CD4-positive, alpha-beta T cell treated with Interleukin-6 for 4 hours (primary cell): ENCODE measurements at regions not wholly inside any gene's neighbourhood (a gene's known extent, or its start where the extent isn't known, plus 50 kb on each side); places are given as distances from the start of the nearest gene placed in this dataset.
A peak's percentile ranks its signal among the peaks of the same experiment; 100 is the strongest.

Experiments
- DNase-seq: peaks from one replicate; pipeline ENCODE4 v3.0.0-alpha.2; 2020; ENCODE audit warnings: mixed read lengths

- DNase-seq, result no peak
Observed at GRCh38 chr3:177517906-177518305, 320.6 kb upstream of the TBL1XR1 start.

- DNase-seq, result no peak
Observed at GRCh38 chr3:177519588-177519987, 322.3 kb upstream of the TBL1XR1 start.

GRCh38 chr3:177521305-177521704 lies 324.0 kb upstream of the TBL1XR1 start:
- DNase-seq, result no peak

DNA sequence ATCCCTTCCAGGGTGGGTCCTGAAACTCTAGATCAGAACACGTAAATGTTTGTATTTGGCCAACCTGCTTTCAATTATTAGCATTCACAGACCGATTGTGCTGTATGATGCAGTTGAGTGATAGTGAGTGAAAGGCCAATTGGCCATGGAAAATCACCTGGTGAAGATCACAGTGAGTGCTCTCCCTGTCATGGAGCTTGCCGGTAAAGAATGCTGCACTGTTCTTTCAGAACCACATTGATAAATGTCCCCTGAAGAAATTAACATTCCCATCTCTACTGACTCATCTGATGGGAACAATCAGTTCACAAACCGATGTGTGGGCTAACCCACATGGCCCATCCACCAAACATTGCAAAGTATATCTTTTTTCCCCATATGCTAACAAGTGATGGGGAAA lies 324.8 kb upstream of the TBL1XR1 start:
- DNase-seq, result no peak

DNA sequence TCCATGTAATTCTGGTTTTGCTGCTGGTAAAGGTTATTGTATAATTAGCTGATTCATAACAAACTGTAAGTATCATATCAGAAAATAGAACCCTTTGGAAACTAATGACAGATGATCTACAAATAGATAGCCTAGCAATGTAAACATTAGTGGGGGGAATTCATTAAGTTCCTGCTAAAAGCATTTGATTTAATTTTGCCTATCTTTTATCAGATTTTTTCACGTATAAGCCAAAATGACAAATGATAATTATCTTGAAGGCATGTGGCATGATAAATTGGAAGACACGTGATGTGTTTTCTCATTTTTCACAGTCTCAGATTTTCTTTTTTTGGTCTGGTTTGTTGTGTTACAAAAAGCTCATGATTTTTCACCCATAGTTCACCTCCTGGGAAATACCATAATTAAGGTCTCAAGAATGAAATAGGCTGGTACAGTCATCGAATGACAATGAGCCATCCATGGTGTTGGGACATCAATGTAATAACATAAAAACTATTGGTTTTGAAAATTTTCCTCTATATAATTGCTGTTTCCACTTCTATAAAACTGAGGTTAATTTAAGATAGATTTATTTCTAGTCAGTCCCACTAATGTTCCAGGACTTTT lies 325.9 kb upstream of the TBL1XR1 start:
- DNase-seq, result no peak

GRCh38 chr3:177523872-177524438 lies 326.7 kb upstream of the TBL1XR1 start:
- DNase-seq, result no peak

DNA sequence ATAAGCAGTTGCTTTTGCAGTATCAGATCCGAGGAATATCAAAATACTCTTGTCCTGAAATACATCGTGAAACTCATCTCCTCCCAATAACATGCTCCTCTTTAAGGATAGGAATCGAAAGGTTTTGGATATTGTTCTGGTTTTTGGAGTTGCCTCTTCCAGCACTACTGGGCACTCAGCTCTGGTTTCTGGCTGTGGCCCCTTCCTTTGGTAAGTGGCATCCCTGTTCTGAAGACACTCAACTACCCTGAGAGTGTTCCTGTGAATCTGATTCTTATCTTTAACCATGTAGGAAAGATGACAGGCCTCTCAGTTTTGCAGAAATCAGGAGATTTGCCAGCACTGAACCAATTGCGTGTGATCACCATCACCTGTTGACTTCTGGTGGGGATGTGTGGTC lies 327.5 kb upstream of the TBL1XR1 start:
- no peak for DNase-seq

GRCh38 chr3:177525414-177525813 lies 328.1 kb upstream of the TBL1XR1 start:
- no peak for DNase-seq

GRCh38 chr3:177525987-177526712 lies 328.9 kb upstream of the TBL1XR1 start:
- no peak for DNase-seq

GRCh38 chr3:177527182-177527581 lies 329.9 kb upstream of the TBL1XR1 start:
- DNase-seq, result no peak

DNA sequence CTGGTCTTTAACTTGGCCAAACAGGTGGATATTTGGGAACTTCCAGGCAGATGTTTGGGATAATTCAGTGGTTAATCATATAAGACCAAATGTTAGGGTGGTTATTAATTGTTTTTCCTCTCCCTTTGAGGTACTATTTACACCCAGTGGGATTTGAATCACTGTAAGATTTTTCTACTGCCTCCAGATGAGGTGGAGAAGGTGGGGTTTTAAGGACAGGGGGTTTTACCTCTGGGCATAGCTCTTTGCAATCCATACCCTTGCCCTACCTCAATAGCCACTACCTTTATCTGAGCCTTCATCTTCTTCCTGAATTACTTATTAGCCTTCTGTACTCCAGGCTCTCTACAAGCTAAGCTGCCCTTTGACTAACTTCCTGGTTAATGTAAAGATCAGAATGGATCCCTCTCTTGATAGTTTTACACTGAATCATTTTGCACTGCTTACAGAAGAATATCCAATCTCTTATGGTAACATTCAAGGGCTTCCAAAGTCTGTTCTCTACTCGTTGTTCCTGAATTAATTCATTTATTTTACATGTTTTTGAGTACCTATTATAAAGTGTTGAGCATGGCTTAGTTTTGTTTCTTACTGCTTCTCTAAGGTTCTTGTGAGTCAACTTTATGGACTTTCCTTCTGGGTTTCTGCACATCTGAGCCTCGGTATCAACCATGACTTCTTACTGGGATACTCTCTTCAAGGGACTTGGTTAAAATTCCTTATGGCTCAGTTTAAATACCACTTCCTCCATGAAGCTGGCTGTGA lies 331.2 kb upstream of the TBL1XR1 start:
- DNase-seq, result no peak

DNA sequence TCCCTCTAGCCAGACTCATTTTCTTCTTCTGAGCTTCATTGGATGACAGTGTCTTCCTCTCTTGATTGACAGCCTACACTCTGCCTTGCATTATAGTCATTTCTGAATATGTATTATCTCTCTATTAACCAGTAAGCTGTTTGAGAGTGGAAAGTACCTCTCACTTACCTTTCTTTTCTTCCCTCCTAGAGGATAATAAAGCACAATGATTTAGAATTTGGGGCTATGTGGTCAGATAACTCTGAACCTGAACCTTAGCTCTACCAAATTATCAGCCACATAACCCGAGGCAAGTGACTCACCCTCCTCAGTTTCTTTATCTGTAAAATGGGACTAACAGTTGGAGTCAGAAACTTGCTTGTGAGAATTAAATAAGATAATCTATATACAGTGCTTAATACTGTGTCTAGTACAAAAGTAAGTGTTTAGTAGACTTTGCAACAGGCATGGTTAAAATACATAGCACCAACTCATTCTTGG lies 331.8 kb upstream of the TBL1XR1 start:
- no peak for DNase-seq

- DNase-seq, result no peak
Observed at GRCh38 chr3:177529716-177530335, 332.5 kb upstream of the TBL1XR1 start.

- DNase-seq, result no peak
Observed at GRCh38 chr3:177530908-177531307, 333.6 kb upstream of the TBL1XR1 start.

DNA sequence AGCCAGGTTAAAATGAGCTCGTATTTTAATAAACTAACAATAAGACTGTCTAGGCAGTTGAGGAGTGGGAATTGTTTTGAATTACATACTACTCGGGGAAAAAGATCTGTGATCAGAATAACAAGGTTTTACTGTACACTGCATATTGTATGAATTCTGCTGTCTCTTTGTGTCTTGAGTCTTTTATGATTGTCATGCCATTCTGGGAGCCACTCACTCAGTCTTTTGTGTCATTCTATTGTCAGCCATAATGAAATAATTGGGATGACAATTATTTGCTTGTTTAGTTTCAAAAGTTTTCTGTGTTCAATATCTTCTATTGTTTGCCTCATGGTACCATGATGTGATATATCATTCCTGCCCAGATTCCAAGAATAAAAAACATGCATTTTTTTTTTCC lies 339.6 kb upstream of the TBL1XR1 start:
- no peak for DNase-seq

DNA sequence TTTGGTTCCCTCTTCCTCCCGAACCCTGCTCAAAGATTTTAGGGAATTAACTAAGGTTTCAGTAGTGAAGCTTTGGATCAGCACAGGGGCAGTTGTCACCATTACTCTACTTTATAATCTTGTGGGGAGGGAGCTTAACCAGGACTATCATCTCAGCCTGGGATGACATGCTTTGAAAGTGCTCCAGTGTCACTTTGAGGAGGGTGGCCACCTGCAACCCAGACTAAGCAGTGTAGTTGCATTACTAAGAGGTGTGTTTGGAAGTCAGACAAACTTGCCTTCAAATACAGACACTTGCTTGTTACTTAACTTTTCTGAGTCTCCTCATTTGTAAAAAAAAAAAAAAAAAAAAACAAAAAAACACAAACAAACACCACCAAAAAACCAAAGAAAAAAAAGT lies 340.3 kb upstream of the TBL1XR1 start:
- DNase-seq, result no peak

GRCh38 chr3:177538048-177538749 lies 340.9 kb upstream of the TBL1XR1 start:
- no peak for DNase-seq

DNA sequence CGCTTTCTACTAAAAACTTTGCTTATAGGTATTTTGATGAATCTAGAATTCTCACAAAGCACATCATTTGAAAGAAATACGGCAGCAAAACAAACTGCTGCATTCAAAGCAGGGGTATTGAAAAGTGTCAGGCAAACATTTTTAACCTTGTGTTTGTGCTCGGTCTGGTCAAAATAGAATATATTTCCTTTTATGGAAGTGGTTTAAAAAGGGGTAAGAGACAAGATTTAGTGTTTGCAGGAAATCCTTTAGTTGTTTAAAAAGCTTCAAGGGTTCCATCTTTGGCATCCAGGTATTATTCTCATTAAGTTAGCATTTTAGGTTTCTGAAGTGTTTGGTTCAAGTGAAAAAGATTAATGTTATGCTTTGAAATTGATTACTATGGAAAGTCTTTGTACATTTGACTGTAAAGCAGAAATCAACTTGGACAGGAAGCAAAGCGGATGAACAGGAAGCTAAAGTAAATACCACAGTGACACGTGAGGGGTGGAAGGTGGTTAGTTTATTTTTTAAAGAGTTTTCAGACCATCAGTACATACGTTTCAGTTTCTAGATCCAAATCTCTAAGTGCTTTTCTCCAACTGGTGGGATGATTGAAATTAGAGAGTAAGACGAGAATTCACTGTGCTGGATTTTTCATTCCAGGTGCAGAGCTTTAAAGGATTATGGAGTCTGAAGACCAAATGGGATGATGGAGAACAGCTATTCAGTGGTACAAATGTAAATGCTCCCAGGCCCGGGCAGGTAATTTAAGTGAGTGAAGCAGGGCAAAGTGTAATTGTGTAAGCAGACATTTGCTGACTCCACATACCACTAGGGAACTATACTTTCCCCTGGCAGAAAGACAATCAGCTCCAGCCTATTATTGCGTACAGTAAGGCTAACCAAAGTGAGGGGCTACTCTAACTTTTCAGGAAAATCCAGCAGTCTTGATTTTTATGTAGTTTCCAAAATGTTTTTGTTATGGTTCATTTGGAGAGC lies 341.8 kb upstream of the TBL1XR1 start:
- DNase-seq, result peak; percentile 27

DNA sequence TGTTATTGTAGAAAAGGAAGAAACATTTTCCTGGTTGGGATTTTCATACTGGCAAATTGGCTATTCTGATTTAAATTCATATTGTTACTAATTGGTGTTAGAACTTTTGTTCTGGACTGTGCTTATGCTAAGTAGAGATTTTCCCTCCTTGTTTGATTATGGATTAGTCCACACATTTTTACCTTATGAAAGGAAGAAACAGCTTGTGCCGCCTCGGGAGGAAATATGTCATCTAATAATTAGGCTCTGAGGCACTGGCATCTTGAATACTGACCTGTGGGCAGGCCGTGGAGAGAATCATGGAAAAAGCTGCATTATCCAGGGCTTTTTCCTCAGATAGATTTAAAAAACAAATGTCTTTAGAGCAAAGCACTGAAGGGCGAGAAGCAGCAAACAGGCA lies 344.3 kb upstream of the TBL1XR1 start:
- DNase-seq, result no peak

GRCh38 chr3:177545964-177546363 lies 348.7 kb upstream of the TBL1XR1 start:
- no peak for DNase-seq

DNA sequence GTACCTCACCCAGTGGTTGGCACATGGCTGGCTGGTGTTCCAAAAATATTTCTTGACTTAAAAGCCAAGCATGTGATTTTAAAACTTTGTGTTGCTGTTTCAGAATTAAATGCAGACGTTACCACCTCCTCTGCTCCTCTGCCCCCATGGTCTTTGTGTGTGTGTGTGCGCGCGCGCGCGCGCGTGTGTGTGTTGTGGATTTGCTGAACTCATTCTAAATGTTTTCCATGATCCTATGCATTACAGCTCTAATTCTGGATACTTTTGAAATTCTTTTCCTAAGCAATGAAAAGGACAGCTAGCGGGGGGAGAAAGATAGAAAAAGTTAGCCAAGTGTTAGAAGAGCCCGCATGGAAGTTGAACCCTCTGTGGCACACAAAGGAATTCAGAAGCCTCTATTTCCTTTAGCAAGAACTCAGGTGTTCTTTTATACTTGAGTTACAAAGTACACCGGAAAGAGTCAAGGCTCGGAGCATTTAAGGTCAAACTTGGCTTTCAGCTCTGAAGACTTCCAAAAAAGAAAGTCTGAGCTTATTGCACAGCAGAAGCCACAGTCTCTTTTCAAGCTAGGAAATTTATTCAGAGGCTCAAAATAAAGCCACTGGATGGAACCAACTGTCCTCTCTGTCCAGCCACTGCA lies 350.5 kb upstream of the TBL1XR1 start:
- DNase-seq, result no peak
